H1 (cell line): ENCODE measurements at regions not wholly inside any gene's neighbourhood (a gene's known extent, or its start where the extent isn't known, plus 50 kb on each side); places are given as distances from the start of the nearest gene placed in this dataset.

Source experiments
- CTCF ChIA-PET: fragments of 300-600 bp; sonication (Branson Sonifier 250); formaldehyde crosslinking; loops from one replicate; lab custom pipeline; 2021; ENCODE audit not compliant: partially characterized antibody; lab: Charles Lee
- POLR2A ChIA-PET: fragments of 300-600 bp; sonication (Branson Sonifier 250); formaldehyde crosslinking; loops from one replicate; lab custom pipeline; 2021; ENCODE audit warnings: inconsistent platforms; ENCODE audit not compliant: partially characterized antibody; lab: Charles Lee
- DNase-seq, 2 experiments: peaks; one replicate each; pipeline versions ENCODE4 v3.0.0 to v3.0.0-alpha.2; 2010 to 2022; ENCODE audit warnings: low spot score in 2 of 2, low read depth in 1 of 2, mixed read lengths in 1 of 2
- FAIRE-seq: peaks from 2 replicates; lab custom pipeline; 2011; peaks lifted over from hg19 to GRCh38; lab: Jason Lieb, UNC
- H2AFZ ChIP-seq: 2 replicates; pipeline ENCODE4 v1.8.1; 2012; ENCODE audit warnings: low read length, inconsistent platforms
- H2AK5ac ChIP-seq: 2 replicates; pipeline ENCODE4 v1.6.1; 2013; ENCODE audit warnings: low read depth, low read length
- H2BK120ac ChIP-seq: replicated peaks from 2 replicates; pipeline ENCODE3; 2013; ENCODE audit warnings: low read depth, low read length, inconsistent platforms
- H2BK12ac ChIP-seq: 2 replicates; pipeline ENCODE4 v1.6.1; 2013; ENCODE audit warnings: low read depth, low read length
- H2BK15ac ChIP-seq: 2 replicates; pipeline ENCODE4 v1.6.1; 2013; ENCODE audit warnings: low read length
- H2BK20ac ChIP-seq: 2 replicates; pipeline ENCODE4 v1.6.1; 2013; ENCODE audit warnings: low read length
- H2BK5ac ChIP-seq: 2 replicates; pipeline ENCODE4 v1.6.1; 2013; ENCODE audit warnings: low read depth, low read length
- H3K14ac ChIP-seq: 2 replicates; pipeline ENCODE4 v1.6.1; 2013; ENCODE audit warnings: inconsistent platforms; ENCODE audit not compliant: insufficient read length
- H3K18ac ChIP-seq: 2 replicates; pipeline ENCODE4 v1.6.1; 2013; ENCODE audit warnings: low read length; ENCODE audit errors: extremely low read depth
- H3K23ac ChIP-seq: 2 replicates; pipeline ENCODE4 v1.6.1; 2013; ENCODE audit warnings: inconsistent platforms; ENCODE audit not compliant: insufficient read length
- H3K23me2 ChIP-seq: 2 replicates; pipeline ENCODE4 v1.6.1; 2013; ENCODE audit warnings: low read depth, low read length
- H3K27ac ChIP-seq: 2 replicates; pipeline ENCODE4 v1.6.1; 2011; ENCODE audit warnings: low read depth, low read length, inconsistent platforms
- H3K27me3 ChIP-seq, 4 experiments: replicated peaks in 1 of 4; 1 replicate in 1 of 4; 2 replicates in 3 of 4; pipeline versions ENCODE4 v1.6.1 to v1.8.1; 2011 to 2013; ENCODE audit warnings: low read length in 3 of 4, mild to moderate bottlenecking in 3 of 4, inconsistent platforms in 2 of 4, mixed read lengths in 2 of 4, moderate library complexity in 1 of 4; ENCODE audit not compliant: control insufficient read depth in 3 of 4, insufficient read depth in 3 of 4; ENCODE audit errors: extremely low read depth in 1 of 4
- H3K36me3 ChIP-seq, 4 experiments: 2 replicates each; pipeline versions ENCODE4 v1.6.1 to v1.8.1; 2011 to 2013; ENCODE audit warnings: mild to moderate bottlenecking in 4 of 4, low read length in 3 of 4, moderate library complexity in 2 of 4, control low read depth in 1 of 4, inconsistent platforms in 1 of 4; ENCODE audit not compliant: insufficient read depth in 4 of 4, control insufficient read depth in 2 of 4
- H3K4ac ChIP-seq: replicated peaks from 2 replicates; pipeline ENCODE3; 2013; ENCODE audit warnings: low read length, low read depth, mixed read lengths, inconsistent platforms; ENCODE audit not compliant: insufficient read length
- H3K4me1 ChIP-seq, 4 experiments: replicated peaks in 1 of 4; 1 replicate in 1 of 4; 2 replicates in 3 of 4; pipeline versions ENCODE4 v1.6.1 to v1.8.1; 2011 to 2013; ENCODE audit warnings: low read length in 3 of 4, inconsistent platforms in 2 of 4, mixed read lengths in 1 of 4; ENCODE audit not compliant: insufficient read depth in 4 of 4, control insufficient read depth in 3 of 4
- H3K4me2 ChIP-seq, 2 experiments: 2 replicates each; pipeline versions ENCODE4 v1.6.1 to v1.8.1; 2011 to 2013; ENCODE audit warnings: low read depth in 2 of 2, low read length in 2 of 2, control low read depth in 1 of 2, inconsistent platforms in 1 of 2, mild to moderate bottlenecking in 1 of 2; ENCODE audit not compliant: insufficient read depth in 1 of 2
- H3K4me3 ChIP-seq, 4 experiments: fragments of 200-600, 300-600 bp in 1 of 4; sonication (generic), shearing (Covaris generic), sonication (Bioruptor Twin) in 1 of 4; 2 replicates each; pipeline versions ENCODE4 v1.5.1 to v1.8.1; 2011 to 2016; ENCODE audit warnings: low read length in 4 of 4, low read depth in 3 of 4, control low read depth in 2 of 4, inconsistent platforms in 2 of 4, mild to moderate bottlenecking in 2 of 4, mixed read lengths in 1 of 4, moderate library complexity in 1 of 4; ENCODE audit not compliant: insufficient read depth in 2 of 4; ENCODE audit errors: extremely low read depth in 1 of 4
- H3K56ac ChIP-seq: replicated peaks from 2 replicates; pipeline ENCODE3; 2013; ENCODE audit warnings: low read depth, mild to moderate bottlenecking, mixed read lengths, low read length, inconsistent platforms; ENCODE audit not compliant: insufficient read length
- H3K79me1 ChIP-seq: 2 replicates; pipeline ENCODE4 v1.6.1; 2013; ENCODE audit warnings: low read depth, low read length, control low read depth
- H3K79me2 ChIP-seq, 2 experiments: 2 replicates each; pipeline versions ENCODE4 v1.6.1 to v1.8.1; 2012 to 2013; ENCODE audit warnings: low read length in 2 of 2, mild to moderate bottlenecking in 2 of 2, inconsistent platforms in 1 of 2; ENCODE audit not compliant: insufficient read depth in 2 of 2, control insufficient read depth in 1 of 2
- H3K9ac ChIP-seq, 4 experiments: replicated peaks in 1 of 4; 1 replicate in 1 of 4; 2 replicates in 3 of 4; pipeline versions ENCODE4 v1.6.1 to v1.8.1; 2011 to 2013; ENCODE audit warnings: low read depth in 3 of 4, low read length in 3 of 4, control low read depth in 2 of 4, mild to moderate bottlenecking in 2 of 4, moderate library complexity in 2 of 4, inconsistent platforms in 1 of 4; ENCODE audit errors: extremely low read depth in 1 of 4
- H3K9me3 ChIP-seq, 2 experiments: 2 replicates each; pipeline versions ENCODE4 v1.6.1 to v1.8.1; 2012 to 2013; ENCODE audit warnings: mild to moderate bottlenecking in 2 of 2, moderate library complexity in 2 of 2, control low read depth in 1 of 2, inconsistent platforms in 1 of 2, low read depth in 1 of 2, low read length in 1 of 2, mixed read lengths in 1 of 2; ENCODE audit not compliant: insufficient read depth in 2 of 2
- H4K20me1 ChIP-seq, 2 experiments: replicated peaks in 1 of 2; 2 replicates each; pipeline versions ENCODE3 to v1.8.1; 2011 to 2013; ENCODE audit warnings: inconsistent platforms in 2 of 2, low read length in 2 of 2, mild to moderate bottlenecking in 1 of 2; ENCODE audit not compliant: insufficient read depth in 2 of 2, control insufficient read depth in 1 of 2
- H4K5ac ChIP-seq: 2 replicates; pipeline ENCODE4 v1.6.1; 2013; ENCODE audit warnings: low read length, low read depth, mixed read lengths, inconsistent platforms; ENCODE audit not compliant: insufficient read length
- H4K8ac ChIP-seq: 2 replicates; pipeline ENCODE4 v1.8.0; 2013; ENCODE audit warnings: mild to moderate bottlenecking, moderate library complexity, low read length, inconsistent platforms; ENCODE audit not compliant: insufficient read depth; ENCODE audit errors: extremely low read depth
- H4K91ac ChIP-seq: replicated peaks from 2 replicates; pipeline ENCODE3; 2013; ENCODE audit warnings: low read length, mixed read lengths, inconsistent platforms; ENCODE audit not compliant: insufficient read length
- GABPA ChIP-seq: IDR thresholded peaks from 2 replicates; pipeline ENCODE4 v1.6.1; 2011; ENCODE audit warnings: mild to moderate bottlenecking, low read length, moderate library complexity, borderline replicate concordance; ENCODE audit not compliant: insufficient read depth
- RAD21 ChIP-seq, 2 experiments: IDR thresholded peaks in 1 of 2; conservative IDR thresholded peaks in 1 of 2; 2 replicates each; pipeline ENCODE4 v1.6.1; 2011; ENCODE audit warnings: low read depth in 2 of 2, low read length in 2 of 2, improper control_type of control experiment in 1 of 2, inconsistent platforms in 1 of 2, mild to moderate bottlenecking in 1 of 2, moderate library complexity in 1 of 2
- WGBS, 2 experiments: shearing (Covaris generic) in 1 of 2; methylation state at CpG; one replicate each; pipeline versions ENCODE4 v1.1.6 to v1.1.7; 2013 to 2015; ENCODE audit warnings: low lambda C conversion rate in 2 of 2, mixed read lengths in 2 of 2, inconsistent platforms in 1 of 2, low coverage in 1 of 2, missing lambda C conversion rate in 1 of 2; ENCODE audit not compliant: insufficient replicate concordance in 2 of 2, insufficient coverage in 1 of 2, insufficient read length in 1 of 2; ENCODE audit errors: extremely low coverage in 1 of 2, missing lambda C conversion rate in 1 of 2; 5-methylcytosine and 5-hydroxymethylcytosine counted together

DNA sequence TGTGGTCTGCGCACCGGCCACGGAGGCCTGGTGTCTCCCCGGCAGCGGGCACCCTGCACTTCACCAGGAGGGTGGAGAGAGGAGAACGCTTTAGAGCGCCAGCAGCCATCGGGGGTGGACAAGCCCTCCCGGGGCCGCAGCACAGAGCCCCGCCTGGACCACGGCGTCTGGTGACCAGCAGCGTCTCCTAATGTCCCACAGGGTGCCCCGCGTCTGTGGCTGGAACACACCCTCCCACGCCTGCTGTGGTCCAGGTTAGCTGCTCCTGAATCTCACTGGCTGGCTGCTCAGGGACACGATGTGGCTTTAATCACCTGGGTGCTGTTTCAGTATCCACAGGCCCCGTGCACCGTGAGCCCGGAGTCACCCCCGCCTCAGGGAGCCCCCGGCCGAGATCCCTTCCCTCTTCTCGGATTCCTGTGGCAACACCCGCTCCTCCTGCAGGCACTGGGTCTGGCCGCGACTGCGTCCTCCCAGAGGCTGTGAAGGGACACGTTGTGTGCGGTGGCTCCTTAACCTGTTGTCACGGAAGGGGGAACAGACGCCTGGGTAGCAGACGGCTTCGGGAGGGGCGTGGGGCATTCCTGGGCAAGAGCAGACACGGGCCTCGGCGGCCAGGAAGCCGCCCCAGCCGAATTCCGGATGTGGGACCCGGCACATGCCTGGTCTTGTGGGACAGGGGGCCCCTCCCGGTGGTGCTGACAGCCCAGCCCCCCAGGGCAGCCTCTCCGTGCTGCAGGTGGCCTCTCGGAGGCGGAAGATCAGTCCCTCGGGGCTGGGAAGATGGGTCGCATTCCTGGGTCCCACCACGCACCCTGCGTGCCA lies 78.9 kb downstream of the FOXL3 start:
- H2BK12ac ChIP-seq, result no peak overlapping the region
- no peaks in the 10 kb centered on the region for H3K79me2 ChIP-seq
- H4K8ac ChIP-seq, result peak overlapping the region; percentile 28; the same call in 1 of the 2 replicates
- no peak overlapping the region for H3K23ac ChIP-seq
- H3K4me2 ChIP-seq, result no peak overlapping the region
- H4K91ac ChIP-seq, result no peak overlapping the region
- H2AK5ac ChIP-seq, result 0 out of 2 replicates have a peak overlapping the region, but pooled peaks have one; percentile 24
- no peak overlapping the region for H3K9ac ChIP-seq
- H2AFZ ChIP-seq, result no peak overlapping the region
- H3K27me3 ChIP-seq, result no peaks in the 10 kb centered on the region
- no peak overlapping the region for H2BK20ac ChIP-seq
- H3K23me2 ChIP-seq, result no peaks in the 10 kb centered on the region; the same call in 1 of the 2 replicates
- H2BK5ac ChIP-seq, result no peak overlapping the region
- DNase-seq, result no peak
- H3K36me3 ChIP-seq, result no peaks in the 10 kb centered on the region
- POLR2A ChIA-PET, result no interaction called here
- CTCF ChIA-PET, result no interaction called here
- no peak overlapping the region for H3K56ac ChIP-seq
- no peaks in the 10 kb centered on the region for H3K79me1 ChIP-seq
- no peak overlapping the region for H2BK15ac ChIP-seq
- H3K27ac ChIP-seq, result no peak overlapping the region
- H3K14ac ChIP-seq, result no peak overlapping the region
- no peak overlapping the region for H3K18ac ChIP-seq
- TF ChIP-seq RAD21 (IDR thresholded peaks at IDR 0.05 in 1 of 2, conservative IDR thresholded peaks at IDR 0.05 in 1 of 2; ENCODE audit: low read depth in 2 of 2, low read length in 2 of 2) (no peak), GABPA (peak; percentile 23; the same call in 1 of the 2 replicates)
- H3K4ac ChIP-seq, result no peak overlapping the region
- no peak for FAIRE-seq
- no peak overlapping the region for H4K5ac ChIP-seq
- no peaks in the 10 kb centered on the region for H4K20me1 ChIP-seq
- WGBS, 2 experiments, result 82% methylated on average over 41 of the region's 51 CpGs; no CpG with 5 or more reads in 1 of the 2 experiments
- H3K4me3 ChIP-seq, result no peak overlapping the region
- no peaks in the 10 kb centered on the region for H3K9me3 ChIP-seq
- peaks cover 0 to 8% (median 1%) of the 10 kb centered on the region in 4 experiments; a peak in 2 of 7 replicates for H3K4me1 ChIP-seq
- H2BK120ac ChIP-seq, result no peak overlapping the region
